NCI-H2029 treated with DMSO at 0.1 percent for 48 hours (cell line): ENCODE measurements at regions not wholly inside any gene's neighbourhood (a gene's known extent, or its start where the extent isn't known, plus 50 kb on each side); places are given as distances from the start of the nearest gene placed in this dataset.
"Not testable (repeated sequence)": the region's sequence is repeated elsewhere in the genome, so short reads cannot be mapped to it uniquely, and the experiment has no call there.

Experiments
- DNase-seq: peaks from one replicate; lab custom pipeline; 2025; lab: John Stamatoyannopoulos, UW

DNA sequence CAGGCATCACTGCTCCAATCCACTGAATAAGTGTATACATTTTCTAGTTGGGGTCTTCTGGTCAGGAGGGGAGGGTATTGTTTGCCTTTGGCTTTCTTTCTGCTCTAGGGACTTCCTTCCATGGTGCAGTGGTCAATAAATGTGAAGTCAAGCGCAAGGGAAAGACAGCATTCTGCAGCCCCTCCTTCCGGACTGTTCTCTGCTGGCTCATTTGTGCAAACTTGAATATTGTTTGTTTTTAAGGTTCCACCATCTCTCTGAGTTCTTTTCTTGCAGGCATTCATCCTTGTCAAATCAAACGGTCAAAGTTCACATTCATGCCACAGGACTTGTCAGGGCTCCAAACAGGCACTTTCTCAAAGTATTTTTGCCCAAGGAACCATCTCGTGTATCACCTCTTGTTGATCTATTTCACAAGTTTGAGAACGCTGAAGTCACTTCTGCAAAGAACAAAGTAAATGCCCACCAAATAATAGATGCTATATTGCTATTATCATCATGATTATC is 205.6 kb upstream of the KAZN start:
- DNase-seq: no peak

DNA sequence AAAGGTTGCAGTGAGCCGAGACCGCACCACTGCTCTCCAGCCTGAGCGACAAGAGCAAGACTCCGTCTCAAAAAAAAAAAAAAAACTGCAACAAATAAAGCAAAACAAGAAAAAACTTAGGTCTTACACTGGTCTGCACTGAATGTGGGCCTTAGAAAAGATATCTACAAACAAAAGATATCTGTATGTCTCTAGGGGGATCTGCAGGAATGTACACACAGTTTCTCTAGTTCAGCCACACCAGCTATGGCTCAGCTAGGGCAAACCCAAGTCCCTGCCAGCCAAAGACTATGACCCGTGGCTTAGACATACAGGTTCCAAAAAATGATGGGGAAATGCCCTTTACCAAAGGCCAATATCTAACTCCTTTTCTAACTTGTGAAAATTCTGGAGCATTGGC is 202.4 kb upstream of the KAZN start:
- no peak for DNase-seq

DNA sequence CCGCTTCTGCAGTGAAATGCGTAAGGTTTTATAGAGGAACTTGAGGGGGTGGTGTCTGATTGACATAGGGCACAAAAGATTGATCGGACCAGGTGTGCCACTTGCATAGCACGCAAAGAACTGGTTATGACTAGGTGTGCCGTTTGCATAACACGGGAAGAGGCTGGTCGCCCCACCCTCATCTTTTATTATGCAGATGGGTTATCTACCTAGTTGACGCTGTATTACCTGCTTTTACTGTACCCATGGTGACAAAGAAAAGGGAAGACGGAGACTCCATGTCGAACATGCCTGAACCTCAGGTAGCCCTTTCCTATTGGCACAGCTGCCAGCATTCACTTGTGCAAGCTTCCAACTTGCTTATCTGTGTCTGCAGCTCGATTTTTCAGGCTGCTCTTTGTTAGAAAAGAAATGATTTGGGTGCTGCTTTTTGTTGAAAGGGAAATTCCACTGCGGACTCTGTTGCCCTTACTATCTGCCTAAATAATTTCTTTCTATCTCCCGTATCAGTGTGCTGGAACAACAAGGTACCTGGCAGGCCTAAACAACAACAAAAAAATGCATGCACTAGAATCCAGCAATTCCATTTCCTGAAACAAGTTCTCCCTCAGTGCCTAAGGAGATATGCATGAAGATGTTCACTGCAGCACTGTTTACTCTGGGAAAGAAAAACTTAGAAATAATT is 194.4 kb upstream of the KAZN start:
- DNase-seq: no peak

DNA sequence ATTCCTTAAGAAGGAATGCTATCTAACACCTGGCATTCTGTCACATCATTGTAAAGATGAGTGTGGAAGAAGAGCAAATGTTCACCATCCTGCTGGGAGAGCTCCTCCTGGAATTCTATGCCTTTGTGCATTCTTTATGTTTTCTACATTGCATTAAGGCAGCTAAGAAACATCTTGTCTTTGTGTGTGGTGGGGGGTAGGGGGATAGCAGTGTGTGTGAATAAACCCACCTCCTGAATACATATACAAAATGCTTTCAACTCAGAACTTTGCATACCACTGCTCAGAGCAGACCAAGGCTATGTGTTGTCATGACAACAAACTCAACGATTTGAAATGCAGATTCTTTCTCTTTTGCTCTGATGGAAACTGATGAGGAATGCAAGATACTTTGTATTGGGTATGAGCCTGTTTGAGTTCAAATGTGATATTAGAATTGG is 193.6 kb upstream of the KAZN start:
- no peak for DNase-seq

DNA sequence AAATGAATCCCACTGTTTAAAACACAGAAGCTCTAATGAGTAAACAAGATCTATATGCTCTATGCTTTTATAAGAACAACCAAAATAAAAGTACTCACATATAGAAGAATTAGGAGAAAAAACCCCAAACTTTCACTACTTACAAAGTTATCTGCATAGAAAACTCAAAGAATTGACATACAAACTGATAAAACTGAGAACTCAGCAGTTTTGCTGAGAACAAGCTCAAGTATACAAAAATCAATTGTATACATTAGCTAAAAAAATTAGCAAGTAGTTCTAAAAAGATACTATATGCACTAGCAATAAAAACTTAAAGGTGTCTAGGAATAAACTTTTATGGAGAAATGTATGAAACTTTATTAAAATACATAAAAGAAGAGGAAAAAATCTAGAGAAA is 186.2 kb upstream of the KAZN start:
- DNase-seq: no peak

DNA sequence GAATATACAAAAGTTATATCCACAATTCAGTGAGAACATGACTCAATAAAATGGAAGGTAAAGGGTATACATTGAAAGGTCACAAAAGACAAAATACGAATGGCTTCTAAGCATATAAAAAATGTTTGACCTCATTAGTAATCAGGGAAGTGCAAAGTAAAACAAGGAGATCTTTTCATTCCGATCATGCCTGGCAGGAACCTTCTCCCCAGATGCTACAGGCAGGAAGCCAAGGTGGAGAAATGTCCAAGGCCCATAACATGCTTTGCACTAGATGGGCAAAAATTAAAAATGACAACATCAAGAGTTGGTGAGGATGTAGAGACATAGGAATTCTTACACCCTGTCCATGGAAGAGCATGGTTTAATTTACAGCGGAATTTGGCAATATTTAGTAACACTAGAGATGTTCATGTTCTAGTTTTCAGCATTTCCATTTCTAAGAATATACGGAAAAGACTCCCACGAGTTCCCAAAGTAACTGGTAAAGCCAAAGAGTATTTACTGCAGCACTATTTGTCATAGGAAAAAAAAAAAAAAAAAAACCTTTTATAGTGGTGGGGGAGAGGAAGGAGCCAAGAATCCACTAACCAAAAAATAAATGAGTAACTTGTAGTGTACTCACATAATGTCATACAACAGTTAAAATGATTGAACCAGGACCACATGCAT is 184.5 kb upstream of the KAZN start:
- DNase-seq: no peak

DNA sequence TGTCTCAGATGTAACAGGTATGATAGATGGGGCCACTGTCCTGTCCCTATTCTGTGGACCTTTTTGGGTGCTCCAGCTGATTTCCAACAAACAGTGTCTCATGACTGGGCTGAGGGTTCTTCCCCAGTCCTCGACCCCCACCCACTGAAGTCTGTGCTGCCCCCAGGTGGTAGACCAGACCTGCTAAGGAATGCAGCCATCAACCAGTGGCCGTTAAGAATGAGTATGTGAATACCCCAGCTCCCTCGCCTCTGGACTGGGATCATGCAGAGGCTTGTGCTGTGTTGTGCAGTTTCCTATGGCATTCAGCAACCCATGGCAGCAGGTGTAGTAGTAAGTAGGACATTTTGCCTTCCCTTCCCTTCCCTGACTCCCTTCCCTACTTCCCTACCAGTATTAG is 183.1 kb upstream of the KAZN start:
- no peak for DNase-seq

DNA sequence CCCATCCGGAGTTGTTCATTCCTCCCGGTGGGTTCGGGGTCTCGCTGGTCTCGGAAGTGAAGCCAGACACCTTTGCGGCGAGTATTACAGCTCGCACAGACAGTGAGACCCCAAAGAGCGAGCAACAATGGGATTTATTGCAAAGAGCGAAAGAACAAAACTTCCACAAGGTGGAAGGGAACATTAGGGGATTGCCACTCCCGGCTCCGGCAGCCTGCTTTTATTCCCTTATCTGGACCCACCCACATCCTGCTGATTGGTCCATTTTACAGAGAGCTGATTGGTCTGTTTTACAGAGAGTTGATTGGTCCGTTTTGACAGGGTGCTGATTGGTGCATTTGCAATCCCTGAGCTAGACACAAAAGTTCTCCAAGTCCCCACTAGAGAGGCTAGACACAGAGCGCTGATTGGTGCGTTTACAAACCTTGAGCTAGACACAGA is 178.7 kb upstream of the KAZN start:
- DNase-seq: not testable (repeated sequence)

DNA sequence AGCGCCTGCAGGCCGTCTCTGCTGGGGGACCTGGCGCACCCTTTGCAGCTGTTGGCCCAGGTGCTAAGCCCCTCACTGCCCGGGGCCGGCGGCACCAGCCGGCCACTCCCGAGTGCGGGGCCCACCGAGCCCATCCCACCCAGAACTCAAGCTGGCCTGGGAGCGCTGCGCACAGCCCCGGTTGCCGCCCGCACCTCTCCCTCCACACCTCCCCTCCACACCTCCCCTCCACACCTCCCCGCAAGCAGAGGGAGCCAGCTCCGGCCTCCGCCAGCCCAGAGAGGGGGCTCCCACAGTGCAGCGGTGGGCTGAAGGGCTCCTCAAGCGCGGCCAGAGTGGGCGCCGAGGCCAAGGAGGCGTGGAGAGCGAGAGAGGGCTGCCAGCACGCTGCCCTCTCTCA is 177.8 kb upstream of the KAZN start:
- DNase-seq: no peak

DNA sequence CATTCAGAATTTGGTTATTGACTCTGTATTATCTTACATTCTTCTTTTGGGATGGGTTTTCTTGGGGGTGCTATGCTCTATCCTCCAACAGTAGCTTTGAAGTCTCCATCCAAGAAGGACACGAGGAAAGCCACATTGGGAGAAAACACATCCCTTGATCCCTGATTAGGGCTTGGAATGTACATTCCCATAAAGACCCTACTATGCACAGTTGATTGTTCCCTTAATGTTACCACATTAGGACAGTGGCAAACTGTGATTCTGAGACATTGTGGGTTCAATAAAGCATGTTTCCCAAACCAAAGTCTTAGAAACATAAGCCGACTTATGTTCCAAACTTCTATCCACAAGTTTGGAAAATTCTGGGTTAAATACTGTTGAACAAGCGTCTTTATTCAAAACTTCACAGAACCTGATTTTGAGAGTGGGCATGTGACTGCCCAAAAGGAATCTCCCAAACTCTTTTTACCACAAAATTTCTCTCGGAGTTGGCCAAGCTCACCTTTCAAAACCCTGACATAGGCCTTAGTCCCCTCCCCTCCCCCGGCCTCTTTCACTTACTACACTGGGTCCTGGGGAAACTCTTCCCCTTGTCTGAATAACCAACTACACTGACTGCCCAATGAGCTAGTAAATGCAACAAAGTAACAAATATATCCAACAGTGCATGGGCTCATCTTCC is 177.0 kb upstream of the KAZN start:
- no peak for DNase-seq

DNA sequence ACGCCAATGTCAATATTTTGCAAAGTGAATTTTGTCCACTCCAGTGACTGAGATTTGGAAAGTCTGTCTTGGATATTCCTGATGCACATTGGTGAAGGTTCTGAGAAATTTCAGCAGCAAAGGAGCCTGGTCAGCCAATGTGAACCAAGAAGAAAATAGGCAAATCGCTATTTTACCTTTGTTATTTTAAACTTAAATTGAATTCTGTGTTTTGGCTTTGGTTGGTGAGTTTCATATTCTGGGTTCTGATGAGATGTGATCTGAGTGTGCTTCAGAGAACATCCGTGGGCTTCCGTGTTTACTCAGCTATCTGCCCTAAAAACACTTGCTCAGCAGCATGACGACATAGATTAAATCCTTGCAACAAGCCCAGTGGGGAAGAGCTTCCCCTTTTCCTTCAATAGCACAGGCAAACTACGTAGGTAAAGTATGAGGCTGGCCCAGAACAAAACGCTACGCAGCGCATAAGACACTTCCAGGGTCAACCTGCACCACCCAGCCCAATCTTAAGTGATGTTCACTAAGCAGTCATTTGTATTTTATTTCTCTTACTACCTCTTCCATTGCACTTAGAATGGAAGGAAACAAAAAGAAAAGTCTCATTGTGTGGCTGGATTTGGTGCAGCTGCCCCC is 176.4 kb upstream of the KAZN start:
- DNase-seq: peak; percentile 25

DNA sequence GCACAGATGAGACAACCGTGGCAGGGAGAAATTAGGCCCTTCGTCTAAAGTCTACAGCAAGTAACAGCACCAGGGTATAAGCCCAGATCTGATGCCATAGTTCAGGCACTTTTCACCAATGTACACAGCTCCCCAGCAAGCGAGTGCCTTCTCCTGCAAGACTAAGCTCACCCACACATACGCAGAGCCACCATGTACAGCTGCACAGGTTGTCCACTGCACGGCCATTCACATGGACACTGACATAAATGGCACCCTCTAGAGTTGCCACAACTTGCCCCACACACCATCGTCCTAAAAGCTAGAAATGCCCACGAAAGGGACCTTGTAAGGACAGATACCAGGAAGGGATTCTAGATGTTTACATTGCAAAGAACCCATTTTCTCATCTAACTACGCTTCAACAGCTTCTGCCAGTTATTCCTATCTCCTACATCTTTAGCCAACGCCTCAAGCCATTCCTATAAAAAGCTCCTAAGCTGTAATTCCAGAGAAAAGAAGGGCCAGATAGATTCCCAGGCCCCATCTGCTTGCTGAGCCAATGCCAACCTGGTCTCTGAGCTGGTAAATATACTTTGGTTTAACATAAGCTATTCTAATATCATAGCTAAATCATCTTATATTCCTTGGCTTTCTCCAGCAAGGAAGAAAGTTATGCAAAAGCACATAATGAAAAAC is 174.0 kb upstream of the KAZN start:
- DNase-seq: no peak

DNA sequence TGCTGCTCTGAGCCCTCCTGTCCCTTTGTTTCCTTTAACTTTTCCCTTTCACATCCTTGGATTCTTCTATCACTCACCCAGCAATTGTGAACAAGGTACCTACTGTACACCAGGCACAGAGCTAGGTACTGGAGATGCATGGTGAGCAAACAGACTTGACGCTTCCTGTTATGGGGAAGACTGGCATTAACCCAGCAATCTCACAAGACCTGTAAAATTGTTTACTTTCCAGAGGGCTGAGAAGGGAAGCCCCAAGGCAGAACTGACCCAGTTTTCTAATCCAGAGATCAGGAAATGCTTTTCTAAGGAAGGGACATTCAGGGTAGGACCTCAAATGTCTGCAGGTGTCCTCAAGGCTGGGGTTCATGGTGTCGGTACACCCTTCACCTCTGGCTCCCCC is 171.6 kb upstream of the KAZN start:
- no peak for DNase-seq

DNA sequence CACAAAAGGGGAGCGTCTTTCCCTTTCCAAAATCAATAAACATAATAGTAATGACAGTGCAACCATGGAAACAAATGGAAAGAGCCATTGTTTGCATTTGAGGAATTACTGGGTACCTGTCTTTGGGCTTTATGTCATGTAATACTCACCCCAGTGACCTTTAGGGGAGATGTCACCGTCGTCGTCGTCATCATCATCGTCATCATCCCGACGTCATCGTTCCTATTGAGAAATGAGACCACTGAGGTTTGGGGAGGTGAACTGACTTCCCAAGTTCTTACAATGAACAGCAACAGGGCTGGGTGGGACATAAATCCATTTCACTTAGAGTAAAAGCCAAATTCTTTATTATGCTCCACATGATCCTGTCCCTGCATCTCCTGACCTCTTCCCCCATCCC is 168.9 kb upstream of the KAZN start:
- no peak for DNase-seq

DNA sequence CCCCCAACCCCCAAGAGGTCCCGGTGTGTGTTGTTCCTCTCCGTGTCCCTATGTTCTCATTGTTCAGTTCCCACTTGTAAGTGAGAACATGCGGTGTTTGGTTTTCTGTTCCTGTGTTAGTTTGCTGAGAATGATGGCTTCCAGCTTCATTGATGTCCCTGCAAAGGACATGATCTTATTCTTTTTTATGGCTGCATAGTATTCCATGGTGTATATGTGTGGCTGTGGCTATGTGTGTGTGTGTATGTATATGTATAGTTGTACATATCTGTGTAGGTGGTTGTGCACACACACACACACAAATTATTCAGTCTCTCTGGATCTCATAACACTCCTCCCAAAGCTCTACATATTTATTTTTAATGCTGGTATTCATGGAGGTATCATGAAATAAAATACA is 165.8 kb upstream of the KAZN start:
- DNase-seq: not testable (repeated sequence)

DNA sequence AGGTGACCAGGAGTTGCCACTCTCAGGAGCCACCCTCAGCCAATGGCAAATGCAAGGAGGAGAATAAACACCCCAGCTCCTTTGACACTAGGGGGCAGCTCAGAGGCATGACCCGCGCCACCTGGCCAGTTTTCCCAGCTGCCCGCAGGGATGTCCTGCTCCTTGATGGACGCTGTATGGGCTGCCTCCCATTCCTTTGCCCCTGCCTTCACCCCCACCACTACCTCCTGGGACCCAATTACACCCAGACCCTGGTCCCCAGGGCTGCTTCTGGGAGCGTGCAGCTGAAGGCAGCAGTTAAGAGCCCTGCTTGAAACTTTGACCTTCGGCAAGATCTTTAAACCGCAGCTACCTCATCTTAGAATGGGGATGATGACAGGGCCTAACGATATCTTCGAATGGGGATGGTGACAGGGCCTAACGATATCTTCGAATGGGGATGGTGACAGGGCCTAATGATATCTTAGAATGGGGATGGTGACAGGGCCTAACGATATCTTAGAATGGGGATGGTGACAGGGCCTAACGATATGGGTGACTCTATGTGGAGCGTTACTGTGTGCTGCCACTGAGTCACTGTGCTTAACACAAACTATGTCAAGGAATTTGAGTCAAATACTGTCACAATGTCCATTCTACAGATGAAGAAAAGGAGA is 163.0 kb upstream of the KAZN start:
- DNase-seq: no peak

DNA sequence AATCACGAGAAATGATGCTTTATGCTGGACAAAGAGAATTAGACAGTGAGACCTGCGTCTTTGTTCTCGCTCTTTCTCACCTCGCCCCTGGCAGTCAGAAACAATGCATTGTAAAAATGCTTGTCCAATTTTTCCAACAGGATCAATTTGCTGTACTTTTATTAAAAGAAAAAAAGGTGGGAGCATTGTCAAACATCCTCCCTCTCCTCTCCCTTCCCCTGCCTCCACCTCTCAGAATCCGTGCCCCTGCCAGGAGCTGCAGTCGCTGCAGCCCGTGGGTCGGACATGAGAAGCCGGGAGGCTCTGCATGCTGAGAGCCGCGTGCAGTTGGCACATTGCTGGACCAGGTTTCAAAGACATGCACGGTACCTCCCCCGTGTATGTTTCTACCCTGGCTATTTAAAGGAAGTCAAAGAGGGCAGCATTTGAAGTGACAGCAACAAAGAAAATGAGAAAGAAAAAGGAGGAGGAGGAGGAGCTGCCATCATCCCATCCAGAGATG is 161.0 kb upstream of the KAZN start:
- DNase-seq: no peak

DNA sequence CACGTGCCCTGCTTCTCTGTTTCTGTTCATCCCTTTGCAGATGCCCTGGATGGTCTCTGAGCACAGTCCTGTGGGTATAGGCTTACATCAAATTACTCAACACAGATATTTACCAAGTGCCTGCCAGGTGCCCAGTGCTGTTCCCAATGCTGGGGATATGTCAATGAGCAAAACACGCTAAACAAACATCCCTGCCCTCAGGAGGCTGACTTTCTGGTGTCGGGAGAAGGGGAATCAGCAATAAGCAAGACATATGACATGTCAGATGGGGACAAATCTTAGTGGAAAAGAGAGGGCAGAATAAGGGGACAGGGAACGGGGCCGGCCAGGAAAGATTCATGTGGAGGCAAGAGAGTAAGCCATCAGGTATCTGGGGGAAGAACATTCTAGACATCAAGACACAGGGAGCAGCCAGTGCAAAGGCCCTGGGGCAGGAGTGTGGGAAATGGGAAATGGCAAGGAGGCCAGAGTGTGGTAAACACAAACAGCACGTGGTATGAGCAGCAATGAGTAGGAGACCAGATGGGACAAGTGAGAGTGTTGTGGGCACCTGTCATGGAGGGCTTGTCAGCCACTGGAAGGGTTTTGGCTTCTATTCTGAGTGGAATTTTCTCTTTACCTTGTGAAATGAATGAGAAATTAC is 160.2 kb upstream of the KAZN start:
- no peak for DNase-seq

DNA sequence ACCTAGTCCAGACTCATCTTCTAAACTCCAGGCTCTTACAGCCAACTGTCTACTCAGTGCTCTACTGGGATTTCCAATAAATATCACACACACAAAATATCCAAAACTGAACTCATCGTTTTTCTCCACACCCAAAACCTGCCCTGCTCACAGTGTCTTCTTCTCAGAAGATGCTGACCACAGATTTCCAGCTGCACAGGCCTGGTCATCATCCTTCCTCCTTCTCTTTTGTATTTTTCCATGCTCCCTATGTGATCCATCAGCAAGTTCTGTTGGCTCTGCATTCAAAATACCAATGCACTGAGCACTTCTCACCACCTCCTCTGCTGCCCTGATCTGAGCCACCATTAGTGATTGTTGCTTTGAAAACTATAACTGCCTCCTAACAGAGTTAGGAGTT is 159.5 kb upstream of the KAZN start:
- no peak for DNase-seq

DNA sequence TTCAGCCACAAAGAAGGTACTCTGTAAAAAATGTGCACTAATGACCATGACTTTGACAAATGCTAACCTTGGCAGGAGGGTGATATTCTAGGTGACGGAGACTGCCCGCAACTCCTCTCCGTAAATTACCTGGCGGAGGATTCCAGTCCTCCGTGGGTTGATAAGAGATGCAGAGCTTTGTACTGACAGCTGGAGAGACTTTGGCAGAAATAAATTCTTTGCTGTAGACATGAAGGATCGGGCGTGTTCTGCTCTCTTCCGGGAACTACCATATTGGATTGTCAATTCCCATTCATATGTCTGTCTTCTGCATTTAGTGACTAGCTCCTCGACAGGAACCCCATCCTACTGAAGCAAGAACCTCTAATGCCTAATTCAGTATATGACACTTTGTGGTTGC is 158.3 kb upstream of the KAZN start:
- no peak for DNase-seq

DNA sequence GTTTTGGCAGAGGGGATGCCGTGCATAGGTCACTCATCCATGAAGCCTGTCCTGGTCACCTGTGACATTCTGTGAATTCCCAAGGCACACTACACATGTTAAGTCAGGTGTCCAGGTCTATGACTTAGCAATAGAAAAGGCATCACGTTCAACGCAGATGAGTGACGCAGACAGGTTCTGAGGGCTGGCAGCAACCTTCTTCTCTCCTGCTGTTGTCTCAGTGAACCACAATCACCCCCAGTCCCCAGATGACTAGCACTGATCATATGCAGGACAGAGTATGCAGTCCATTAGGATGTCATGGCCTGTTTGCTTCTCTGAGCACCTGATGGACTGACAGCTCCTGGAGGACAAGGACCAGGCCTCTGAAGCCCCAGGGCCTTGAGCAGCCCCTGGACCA is 157.8 kb upstream of the KAZN start:
- DNase-seq: no peak
